Keratinocyte (primary cell): ENCODE measurements at regions not wholly inside any gene's neighbourhood (a gene's known extent, or its start where the extent isn't known, plus 50 kb on each side); places are given as distances from the start of the nearest gene placed in this dataset.

Source experiments
- DNase-seq: peaks from one replicate; pipeline ENCODE4 v3.0.0-alpha.2; 2011; ENCODE audit warnings: low read depth, missing footprints, low spot score
- FAIRE-seq: peaks from 2 replicates; lab custom pipeline; 2011; peaks lifted over from hg19 to GRCh38; lab: Jason Lieb, UNC
- H2AFZ ChIP-seq: 2 replicates; pipeline ENCODE4 v1.6.0; 2012; ENCODE audit warnings: low read length, control low read depth, inconsistent platforms; ENCODE audit not compliant: control insufficient read depth
- H3K27ac ChIP-seq: 2 replicates; pipeline ENCODE4 v1.5.1; 2011; ENCODE audit warnings: low read length; ENCODE audit not compliant: control insufficient read depth, insufficient read depth
- H3K27me3 ChIP-seq: 3 replicates; pipeline ENCODE4 v1.6.0; 2011; ENCODE audit warnings: low read length; ENCODE audit not compliant: control insufficient read depth, insufficient read depth; ENCODE audit errors: extremely low read depth
- H3K36me3 ChIP-seq, 2 experiments: 2 replicates in 1 of 2; 3 replicates in 1 of 2; pipeline ENCODE4 v1.5.1; 2011; ENCODE audit warnings: low read length in 2 of 2, mild to moderate bottlenecking in 1 of 2; ENCODE audit not compliant: control insufficient read depth in 2 of 2, insufficient read depth in 2 of 2; ENCODE audit errors: extremely low read depth in 1 of 2
- H3K4me1 ChIP-seq: 3 replicates; pipeline ENCODE4 v1.5.1; 2011; ENCODE audit warnings: low read length; ENCODE audit not compliant: control insufficient read depth, insufficient read depth; ENCODE audit errors: extremely low read depth
- H3K4me2 ChIP-seq: 3 replicates; pipeline ENCODE4 v1.6.0; 2011; ENCODE audit warnings: low read depth, low read length; ENCODE audit not compliant: control insufficient read depth, insufficient read depth; ENCODE audit errors: extremely low read depth
- H3K4me3 ChIP-seq, 3 experiments: fragments of 200-600 bp in 1 of 3; sonication (generic) in 1 of 3; 2 replicates in 2 of 3; 3 replicates in 1 of 3; pipeline ENCODE4 v1.5.1; 2011 to 2016; ENCODE audit warnings: low read length in 3 of 3, mild to moderate bottlenecking in 3 of 3, control low read depth in 2 of 3, inconsistent platforms in 1 of 3, low read depth in 1 of 3, mixed read lengths in 1 of 3, mixed run types in 1 of 3, moderate library complexity in 1 of 3; ENCODE audit not compliant: control insufficient read depth in 2 of 3, insufficient read depth in 2 of 3; ENCODE audit errors: extremely low read depth in 1 of 3
- H3K79me2 ChIP-seq: 2 replicates; pipeline ENCODE4 v1.6.0; 2012; ENCODE audit warnings: low read length; ENCODE audit not compliant: control insufficient read depth, insufficient read depth
- H3K9ac ChIP-seq: 3 replicates; pipeline ENCODE4 v1.6.0; 2011; ENCODE audit warnings: low read length; ENCODE audit not compliant: control insufficient read depth, insufficient read depth; ENCODE audit errors: extremely low read depth
- H3K9me1 ChIP-seq: 3 replicates; pipeline ENCODE4 v1.6.0; 2011; ENCODE audit warnings: low read length; ENCODE audit not compliant: control insufficient read depth, insufficient read depth; ENCODE audit errors: extremely low read depth
- H3K9me3 ChIP-seq: 2 replicates; pipeline ENCODE4 v1.5.1; 2012; ENCODE audit warnings: low read depth, low read length; ENCODE audit not compliant: control insufficient read depth
- H4K20me1 ChIP-seq: 3 replicates; pipeline ENCODE4 v1.6.0; 2011; ENCODE audit warnings: low read length; ENCODE audit not compliant: control insufficient read depth, insufficient read depth; ENCODE audit errors: extremely low read depth
- EZH2 ChIP-seq: IDR thresholded peaks from one replicate; pipeline ENCODE4 v1.6.1; 2012; ENCODE audit warnings: inconsistent platforms, mild to moderate bottlenecking, low read length, moderate library complexity
- dilution Hi-C: fragments of 300-500 bp; cut with MboI; formaldehyde crosslinking; loops from one replicate; pipeline ENCODE4 v1.7.0; 2020; ENCODE audit warnings: low sequenced_read_pairs; ENCODE audit not compliant: extremely low pct_ligation_motif_present
- TF ChIP-seq, protein P1 (sequence below), 3 experiments: IDR thresholded peaks in 1 of 3; conservative IDR thresholded peaks in 1 of 3; optimal IDR thresholded peaks in 1 of 3; 2 replicates in 2 of 3; 3 replicates in 1 of 3; pipeline versions ENCODE3 to v1.5.1; 2011; ENCODE audit warnings: low read length in 3 of 3, mild to moderate bottlenecking in 3 of 3, moderate library complexity in 2 of 3, control low read depth in 1 of 3, inconsistent platforms in 1 of 3; ENCODE audit not compliant: insufficient read depth in 2 of 3; ENCODE audit errors: extremely low read depth in 1 of 3

DNA sequence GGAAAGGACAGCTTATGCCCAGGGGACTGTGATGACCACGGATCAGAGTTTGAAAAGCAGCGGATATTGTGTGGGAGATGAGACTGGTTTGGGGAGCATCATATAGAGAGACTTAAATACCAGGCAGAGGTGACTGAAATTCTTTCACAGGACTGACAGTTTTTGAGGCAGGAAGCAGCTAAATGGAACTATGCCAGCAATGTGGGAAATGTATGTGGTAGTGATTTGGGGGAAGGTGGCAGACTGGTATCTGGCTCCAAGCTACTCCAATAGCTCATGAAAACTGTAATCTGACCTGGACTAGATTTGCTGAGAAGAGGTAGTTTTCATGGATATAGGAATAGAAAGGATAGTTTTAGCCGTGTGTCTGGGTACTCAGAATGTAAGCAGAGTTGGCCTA lies 592.6 kb downstream of the REEP3 start:
- Histone ChIP-seq H3K4me1 (no peaks in the 10 kb centered on the region), H3K79me2 (no peaks in the 10 kb centered on the region), H3K9me3 (no peaks in the 10 kb centered on the region), H2AFZ (no peak overlapping the region), H3K4me3 (no peak overlapping the region), H4K20me1 (no peaks in the 10 kb centered on the region), H3K4me2 (no peak overlapping the region), H3K9ac (no peak overlapping the region), H3K36me3 (no peaks in the 10 kb centered on the region), H3K27me3 (no peaks in the 10 kb centered on the region), H3K9me1 (no peaks in the 10 kb centered on the region), H3K27ac (no peak overlapping the region)
- FAIRE-seq (no peak), DNase-seq (no peak)
- dilution Hi-C loops: no loop called here
- no peak for TF ChIP-seq EZH2
- TF ChIP-seq, protein P1, sequence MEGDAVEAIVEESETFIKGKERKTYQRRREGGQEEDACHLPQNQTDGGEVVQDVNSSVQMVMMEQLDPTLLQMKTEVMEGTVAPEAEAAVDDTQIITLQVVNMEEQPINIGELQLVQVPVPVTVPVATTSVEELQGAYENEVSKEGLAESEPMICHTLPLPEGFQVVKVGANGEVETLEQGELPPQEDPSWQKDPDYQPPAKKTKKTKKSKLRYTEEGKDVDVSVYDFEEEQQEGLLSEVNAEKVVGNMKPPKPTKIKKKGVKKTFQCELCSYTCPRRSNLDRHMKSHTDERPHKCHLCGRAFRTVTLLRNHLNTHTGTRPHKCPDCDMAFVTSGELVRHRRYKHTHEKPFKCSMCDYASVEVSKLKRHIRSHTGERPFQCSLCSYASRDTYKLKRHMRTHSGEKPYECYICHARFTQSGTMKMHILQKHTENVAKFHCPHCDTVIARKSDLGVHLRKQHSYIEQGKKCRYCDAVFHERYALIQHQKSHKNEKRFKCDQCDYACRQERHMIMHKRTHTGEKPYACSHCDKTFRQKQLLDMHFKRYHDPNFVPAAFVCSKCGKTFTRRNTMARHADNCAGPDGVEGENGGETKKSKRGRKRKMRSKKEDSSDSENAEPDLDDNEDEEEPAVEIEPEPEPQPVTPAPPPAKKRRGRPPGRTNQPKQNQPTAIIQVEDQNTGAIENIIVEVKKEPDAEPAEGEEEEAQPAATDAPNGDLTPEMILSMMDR (optimal IDR thresholded peaks at IDR 0.05 in 1 of 3, IDR thresholded peaks at IDR 0.05 in 1 of 3, conservative IDR thresholded peaks at IDR 0.05 in 1 of 3; ENCODE audit: extremely low read depth in 1 of 3, insufficient read depth in 2 of 3, low read length in 3 of 3): no peak

DNA sequence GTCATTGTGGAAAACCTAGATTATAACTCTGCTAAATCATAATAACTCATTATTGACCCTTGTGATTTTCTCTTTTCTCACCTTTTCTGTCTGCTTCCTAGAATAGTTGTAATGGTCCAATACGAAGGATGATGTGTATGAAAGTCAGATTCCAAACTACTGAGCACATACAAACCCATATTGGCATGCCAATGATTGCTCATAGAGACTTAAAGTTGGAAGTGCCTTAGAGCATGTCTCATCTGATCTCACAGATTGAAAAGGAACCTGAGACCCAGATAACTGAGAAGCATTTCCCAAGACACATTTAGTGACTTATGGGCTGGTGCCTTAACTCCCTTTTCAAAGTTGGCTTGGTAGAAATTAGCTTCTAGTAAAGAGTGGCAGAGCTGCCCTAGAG lies 594.3 kb downstream of the REEP3 start:
- FAIRE-seq (no peak), DNase-seq (no peak)
- dilution Hi-C loops: no loop called here
- H3K79me2 ChIP-seq: no peaks in the 10 kb centered on the region
- H3K36me3 ChIP-seq: no peaks in the 10 kb centered on the region
- H3K27me3 ChIP-seq: no peaks in the 10 kb centered on the region
- no peak overlapping the region for H3K4me3 ChIP-seq
- no peaks in the 10 kb centered on the region for H4K20me1 ChIP-seq
- H3K27ac ChIP-seq: no peak overlapping the region
- no peak overlapping the region for H2AFZ ChIP-seq
- no peak overlapping the region for H3K4me2 ChIP-seq
- no peak for TF ChIP-seq EZH2
- TF ChIP-seq, protein P1 (optimal IDR thresholded peaks at IDR 0.05 in 1 of 3, IDR thresholded peaks at IDR 0.05 in 1 of 3, conservative IDR thresholded peaks at IDR 0.05 in 1 of 3; ENCODE audit: extremely low read depth in 1 of 3, insufficient read depth in 2 of 3, low read length in 3 of 3): no peak
- no peak overlapping the region for H3K9ac ChIP-seq
- H3K9me1 ChIP-seq: no peaks in the 10 kb centered on the region
- H3K4me1 ChIP-seq: no peaks in the 10 kb centered on the region
- H3K9me3 ChIP-seq: no peaks in the 10 kb centered on the region
